Mammary epithelial cell (primary cell): ENCODE measurements at regions not wholly inside any gene's neighbourhood (a gene's known extent, or its start where the extent isn't known, plus 50 kb on each side); places are given as distances from the start of the nearest gene placed in this dataset.

Source experiments
- CTCF ChIP-seq, 2 donors: IDR thresholded peaks in 1 of 2; conservative IDR thresholded peaks in 1 of 2; 2 replicates each; pipeline ENCODE4 v1.5.1; 2011 to 2012; ENCODE audit warnings: inconsistent platforms in 2 of 2, low read length in 2 of 2, mild to moderate bottlenecking in 2 of 2, control low read depth in 1 of 2, low read depth in 1 of 2; ENCODE audit not compliant: insufficient read depth in 1 of 2; ENCODE audit errors: extremely low read depth in 1 of 2
- EZH2 ChIP-seq: IDR thresholded peaks from 2 replicates; pipeline ENCODE4 v1.6.1; 2012; ENCODE audit warnings: low read length, inconsistent platforms, borderline replicate concordance

GRCh38 chr7:65731562-65732035, 141.3 kb upstream of the VKORC1L1 start:
- TF ChIP-seq CTCF (conservative IDR thresholded peaks at IDR 0.05 in 1 of 2, IDR thresholded peaks at IDR 0.05 in 1 of 2; ENCODE audit: extremely low read depth in 1 of 2, insufficient read depth in 1 of 2, low read depth in 1 of 2, low read length in 2 of 2) (no peak), EZH2 (no peak)
